Erythroblast (primary cell): ENCODE measurements at regions not wholly inside any gene's neighbourhood (a gene's known extent, or its start where the extent isn't known, plus 50 kb on each side); places are given as distances from the start of the nearest gene placed in this dataset.
A peak's percentile ranks its signal among the peaks of the same experiment; 100 is the strongest.
"Not testable (repeated sequence)": the region's sequence is repeated elsewhere in the genome, so short reads cannot be mapped to it uniquely, and the experiment has no call there.

Source experiments
- DNase-seq, 2 experiments: peaks; one replicate each; lab custom pipeline; 2025; lab: John Stamatoyannopoulos, UW
- GATA1 ChIP-seq: IDR thresholded peaks from 2 replicates; pipeline ENCODE4 v1.6.1; 2011; ENCODE audit warnings: low read depth, mild to moderate bottlenecking, control low read depth, low read length, moderate library complexity
- POLR2A ChIP-seq: IDR thresholded peaks from 2 replicates; pipeline ENCODE4 v1.6.1; 2011; ENCODE audit warnings: mild to moderate bottlenecking, low read length

- DNase-seq, result peak in 1 of 2 experiments; percentile 0
- no peak for TF ChIP-seq GATA1
- no peak for TF ChIP-seq POLR2A
These were observed 63.2 kb upstream of the SNX19 start for GRCh38 chr11:130979386-130979972.

- no peak for TF ChIP-seq GATA1
- TF ChIP-seq POLR2A, result no peak
These were observed 64.0 kb upstream of the SNX19 start for GRCh38 chr11:130980071-130980862.

GRCh38 chr11:130984241-130984640 lies 68.0 kb upstream of the SNX19 start:
- DNase-seq, result not testable (repeated sequence)

More at GRCh38 chr11:130980071-130980862, 64.0 kb upstream of the SNX19 start:
- no peak for DNase-seq

GRCh38 chr11:130992788-130993187 lies 76.5 kb upstream of the SNX19 start:
- TF ChIP-seq POLR2A (no peak), GATA1 (no peak)

GRCh38 chr11:130994043-130994442 lies 77.8 kb upstream of the SNX19 start:
- DNase-seq, result no peak
- TF ChIP-seq POLR2A (no peak), GATA1 (no peak)

More at GRCh38 chr11:130992788-130993187, 76.5 kb upstream of the SNX19 start:
- DNase-seq, result no peak

GRCh38 chr11:130995266-130995665 lies 79.0 kb upstream of the SNX19 start:
- TF ChIP-seq GATA1 (no peak), POLR2A (no peak)
- no peak for DNase-seq

- no peak for TF ChIP-seq GATA1
- TF ChIP-seq POLR2A, result no peak
- no peak for DNase-seq
These were observed 81.0 kb upstream of the SNX19 start for GRCh38 chr11:130997278-130997677.

GRCh38 chr11:130999086-130999485 lies 82.8 kb upstream of the SNX19 start:
- DNase-seq, result no peak
- TF ChIP-seq POLR2A (no peak), GATA1 (no peak)

GRCh38 chr11:130999992-131000770 lies 83.9 kb upstream of the SNX19 start:
- DNase-seq, result no peak
- TF ChIP-seq GATA1, result no peak
- no peak for TF ChIP-seq POLR2A

- TF ChIP-seq GATA1, result no peak
- no peak for DNase-seq
These were observed 85.9 kb upstream of the SNX19 start for GRCh38 chr11:131002145-131002544.

- TF ChIP-seq GATA1 (no peak), POLR2A (no peak)
- no peak for DNase-seq
These were observed 89.5 kb upstream of the SNX19 start for GRCh38 chr11:131005829-131006228.

- no peak for TF ChIP-seq POLR2A
- no peak for TF ChIP-seq GATA1
- DNase-seq, result peak in 1 of 2 experiments; percentile 1
These were observed 108.7 kb upstream of the SNX19 start for GRCh38 chr11:131025020-131025419.

- TF ChIP-seq GATA1 (no peak), POLR2A (no peak)
- no peak for DNase-seq
These were observed 109.3 kb upstream of the SNX19 start for GRCh38 chr11:131025421-131026125.
